NCI-H1694 (cell line): ENCODE measurements at regions not wholly inside any gene's neighbourhood (a gene's known extent, or its start where the extent isn't known, plus 50 kb on each side); places are given as distances from the start of the nearest gene placed in this dataset.
"Not testable (repeated sequence)": the region's sequence is repeated elsewhere in the genome, so short reads cannot be mapped to it uniquely, and the experiment has no call there.

Experiments used
- DNase-seq: peaks from one replicate; lab custom pipeline; 2025; lab: John Stamatoyannopoulos, UW

GRCh38 chr10:76815505-76815904, 822.1 kb downstream of the KCNMA1 start:
- not testable (repeated sequence) for DNase-seq

- no peak for DNase-seq
Observed at GRCh38 chr10:76811430-76811829, 826.2 kb downstream of the KCNMA1 start.

GRCh38 chr10:76788452-76788811, 849.2 kb downstream of the KCNMA1 start:
- no peak for DNase-seq

GRCh38 chr10:76787746-76788451, 849.7 kb downstream of the KCNMA1 start:
- DNase-seq: no peak

- no peak for DNase-seq
Observed at GRCh38 chr10:76786504-76787072, 851.0 kb downstream of the KCNMA1 start.

GRCh38 chr10:76784076-76784475, 853.5 kb downstream of the KCNMA1 start:
- DNase-seq: no peak

GRCh38 chr10:76779796-76780301, 857.8 kb downstream of the KCNMA1 start:
- no peak for DNase-seq

GRCh38 chr10:76778914-76779795, 858.5 kb downstream of the KCNMA1 start:
- no peak for DNase-seq

- DNase-seq: no peak
Observed at GRCh38 chr10:76774987-76775603, 862.5 kb downstream of the KCNMA1 start.

GRCh38 chr10:76769582-76769981, 868.0 kb downstream of the KCNMA1 start:
- no peak for DNase-seq

GRCh38 chr10:76769161-76769560, 868.4 kb downstream of the KCNMA1 start:
- DNase-seq: no peak

GRCh38 chr10:76766682-76767081, 870.9 kb downstream of the KCNMA1 start:
- DNase-seq: no peak

- not testable (repeated sequence) for DNase-seq
Observed at GRCh38 chr10:76764921-76765320, 872.7 kb downstream of the KCNMA1 start.

- DNase-seq: no peak
Observed at GRCh38 chr10:76764177-76764576, 873.4 kb downstream of the KCNMA1 start.

- DNase-seq: no peak
Observed at GRCh38 chr10:76763376-76763775, 874.2 kb downstream of the KCNMA1 start.

GRCh38 chr10:76759681-76760080, 877.9 kb downstream of the KCNMA1 start:
- no peak for DNase-seq

- DNase-seq: no peak
Observed at GRCh38 chr10:76743169-76743568, 894.4 kb downstream of the KCNMA1 start.

- DNase-seq: no peak
Observed at GRCh38 chr10:76740514-76740913, 897.1 kb downstream of the KCNMA1 start.

GRCh38 chr10:76738991-76739390, 898.6 kb downstream of the KCNMA1 start:
- DNase-seq: no peak

- DNase-seq: no peak
Observed at GRCh38 chr10:76736815-76737618, 900.6 kb downstream of the KCNMA1 start.

- no peak for DNase-seq
Observed at GRCh38 chr10:76736392-76736791, 901.2 kb downstream of the KCNMA1 start.
